ENCODE measurements at regions not wholly inside any gene's neighbourhood (a gene's known extent, or its start where the extent isn't known, plus 50 kb on each side); places are given as distances from the start of the nearest gene placed in this dataset.

- peaks cover 4% of the 10 kb centered on the region for H3K36me3 ChIP-seq (ENCODE audit: insufficient read depth, low read length)
- H4K20me1 ChIP-seq (ENCODE audit: insufficient read depth): no peaks in the 10 kb centered on the region
- peak overlapping the region; percentile 8 for H3K4me3 ChIP-seq (ENCODE audit: low read length)
- peaks cover 12% of the 10 kb centered on the region for H3K79me2 ChIP-seq (replicated peaks; ENCODE audit: insufficient read depth, low read length)
- H3F3A ChIP-seq (ENCODE audit: insufficient read depth, low read length, poor library complexity, severe bottlenecking): no peaks in the 10 kb centered on the region
- H3K9ac ChIP-seq (ENCODE audit: low read length): no peak overlapping the region
- H3K27ac ChIP-seq (ENCODE audit: low read length): no peak overlapping the region
- TF ChIP-seq POLR2AphosphoS5 (IDR thresholded peaks at IDR 0.05) (no peak), EZH2 (IDR thresholded peaks at IDR 0.05; ENCODE audit: borderline replicate concordance, insufficient read depth, low read length, poor library complexity, severe bottlenecking) (no peak), RAD21 (conservative IDR thresholded peaks at IDR 0.05) (no peak), MXI1 (conservative IDR thresholded peaks at IDR 0.05; ENCODE audit: poor library complexity, severe bottlenecking) (no peak), SMC3 (conservative IDR thresholded peaks at IDR 0.05; ENCODE audit: poor library complexity) (no peak), TAF1 (IDR thresholded peaks at IDR 0.05; ENCODE audit: low read depth) (no peak), EP300 (conservative IDR thresholded peaks at IDR 0.05; ENCODE audit: poor library complexity, severe bottlenecking) (no peak), REST (IDR thresholded peaks at IDR 0.05; ENCODE audit: borderline replicate concordance) (no peak)
- TF ChIP-seq, protein P1, sequence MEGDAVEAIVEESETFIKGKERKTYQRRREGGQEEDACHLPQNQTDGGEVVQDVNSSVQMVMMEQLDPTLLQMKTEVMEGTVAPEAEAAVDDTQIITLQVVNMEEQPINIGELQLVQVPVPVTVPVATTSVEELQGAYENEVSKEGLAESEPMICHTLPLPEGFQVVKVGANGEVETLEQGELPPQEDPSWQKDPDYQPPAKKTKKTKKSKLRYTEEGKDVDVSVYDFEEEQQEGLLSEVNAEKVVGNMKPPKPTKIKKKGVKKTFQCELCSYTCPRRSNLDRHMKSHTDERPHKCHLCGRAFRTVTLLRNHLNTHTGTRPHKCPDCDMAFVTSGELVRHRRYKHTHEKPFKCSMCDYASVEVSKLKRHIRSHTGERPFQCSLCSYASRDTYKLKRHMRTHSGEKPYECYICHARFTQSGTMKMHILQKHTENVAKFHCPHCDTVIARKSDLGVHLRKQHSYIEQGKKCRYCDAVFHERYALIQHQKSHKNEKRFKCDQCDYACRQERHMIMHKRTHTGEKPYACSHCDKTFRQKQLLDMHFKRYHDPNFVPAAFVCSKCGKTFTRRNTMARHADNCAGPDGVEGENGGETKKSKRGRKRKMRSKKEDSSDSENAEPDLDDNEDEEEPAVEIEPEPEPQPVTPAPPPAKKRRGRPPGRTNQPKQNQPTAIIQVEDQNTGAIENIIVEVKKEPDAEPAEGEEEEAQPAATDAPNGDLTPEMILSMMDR (IDR thresholded peaks at IDR 0.05; ENCODE audit: poor library complexity, severe bottlenecking): no peak
- H2AFZ ChIP-seq (ENCODE audit: low read depth, low read length): no peak overlapping the region
- no peaks in the 10 kb centered on the region for H3K9me2 ChIP-seq (ENCODE audit: insufficient read depth, low read length)
- H3K4me2 ChIP-seq (ENCODE audit: low read length): no peak overlapping the region
- H3K27me3 ChIP-seq (ENCODE audit: insufficient read depth, low read depth, low read length): no peaks in the 10 kb centered on the region
- H3K9me3 ChIP-seq (ENCODE audit: low read length): no peaks in the 10 kb centered on the region
Measured at GRCh38 chr21:31553926-31554325, 105.6 kb upstream of the SOD1 start.

- H3K27me3 ChIP-seq (ENCODE audit: insufficient read depth, low read depth, low read length): no peaks in the 10 kb centered on the region
- peaks cover 12% of the 10 kb centered on the region for H3K79me2 ChIP-seq (replicated peaks; ENCODE audit: insufficient read depth, low read length)
- TF ChIP-seq REST (IDR thresholded peaks at IDR 0.05; ENCODE audit: borderline replicate concordance) (no peak), TAF1 (IDR thresholded peaks at IDR 0.05; ENCODE audit: low read depth) (no peak), RAD21 (conservative IDR thresholded peaks at IDR 0.05) (no peak), POLR2AphosphoS5 (IDR thresholded peaks at IDR 0.05) (no peak), EZH2 (IDR thresholded peaks at IDR 0.05; ENCODE audit: borderline replicate concordance, insufficient read depth, low read length, poor library complexity, severe bottlenecking) (no peak), EP300 (conservative IDR thresholded peaks at IDR 0.05; ENCODE audit: poor library complexity, severe bottlenecking) (no peak), MXI1 (conservative IDR thresholded peaks at IDR 0.05; ENCODE audit: poor library complexity, severe bottlenecking) (no peak), SMC3 (conservative IDR thresholded peaks at IDR 0.05; ENCODE audit: poor library complexity) (no peak)
- TF ChIP-seq, protein P1 (IDR thresholded peaks at IDR 0.05; ENCODE audit: poor library complexity, severe bottlenecking): no peak
- peaks cover 4% of the 10 kb centered on the region for H3K36me3 ChIP-seq (ENCODE audit: insufficient read depth, low read length)
- no peaks in the 10 kb centered on the region for H4K20me1 ChIP-seq (ENCODE audit: insufficient read depth)
- H3K4me2 ChIP-seq (ENCODE audit: low read length): no peak overlapping the region
- no peak overlapping the region for H2AFZ ChIP-seq (ENCODE audit: low read depth, low read length)
- H3K9ac ChIP-seq (ENCODE audit: low read length): no peak overlapping the region
- H3F3A ChIP-seq (ENCODE audit: insufficient read depth, low read length, poor library complexity, severe bottlenecking): no peaks in the 10 kb centered on the region
- no peaks in the 10 kb centered on the region for H3K9me2 ChIP-seq (ENCODE audit: insufficient read depth, low read length)
- H3K9me3 ChIP-seq (ENCODE audit: low read length): no peaks in the 10 kb centered on the region
- H3K4me3 ChIP-seq (ENCODE audit: low read length): no peak overlapping the region
- H3K27ac ChIP-seq (ENCODE audit: low read length): no peak overlapping the region
Measured at GRCh38 chr21:31553461-31553860, 106.0 kb upstream of the SOD1 start.

Data from neural cell (in vitro differentiated cells).